B cell (primary cell): ENCODE measurements at regions not wholly inside any gene's neighbourhood (a gene's known extent, or its start where the extent isn't known, plus 50 kb on each side); places are given as distances from the start of the nearest gene placed in this dataset.

Source experiments
- ATAC-seq: fragments of 200-7000 bp; cut with Tn5 transposase; one replicate; pipeline ENCODE4 v1.10.0; 2021; ENCODE audit warnings: low read depth, mild to moderate bottlenecking, moderate number of reproducible peaks, moderate library complexity
- CTCF ChIA-PET: fragments of 350-600 bp; sonication (Branson Sonifier 250); formaldehyde crosslinking; loops from one replicate; lab custom pipeline; 2021; ENCODE audit warnings: antibody characterized with exemption, inconsistent platforms; lab: Charles Lee
- POLR2A ChIA-PET: fragments of 350-600 bp; sonication (Branson Sonifier 250); formaldehyde crosslinking; loops from one replicate; lab custom pipeline; 2021; ENCODE audit warnings: antibody characterized with exemption; lab: Charles Lee
- DNase-seq: peaks from one replicate; pipeline ENCODE4 v3.0.0; 2013
- H2AFZ ChIP-seq: 2 replicates; pipeline ENCODE4 v1.6.1; 2012; ENCODE audit warnings: mild to moderate bottlenecking, low read depth, low read length; ENCODE audit not compliant: insufficient read depth, poor library complexity, severe bottlenecking
- H3K27ac ChIP-seq, 2 donors: 1 replicate in 1 of 2; 2 replicates in 1 of 2; pipeline ENCODE4 v1.5.1; 2012 to 2013; ENCODE audit warnings: low read length in 2 of 2, mild to moderate bottlenecking in 2 of 2, moderate library complexity in 1 of 2
- H3K27me3 ChIP-seq, 4 experiments: fragments of 200-600 bp in 1 of 4; sonication (generic) in 1 of 4; replicated peaks in 1 of 4; 1 replicate in 2 of 4; 2 replicates in 2 of 4; pipeline versions ENCODE4 v1.6.1 to v1.7.0; 2013 to 2016; ENCODE audit warnings: low read length in 3 of 4, mild to moderate bottlenecking in 2 of 4, mixed read lengths in 1 of 4, moderate library complexity in 1 of 4; ENCODE audit not compliant: insufficient read depth in 4 of 4, control insufficient read depth in 3 of 4; ENCODE audit errors: control extremely low read depth in 1 of 4
- H3K36me3 ChIP-seq, 2 experiments: replicated peaks in 1 of 2; 1 replicate in 1 of 2; 2 replicates in 1 of 2; pipeline versions ENCODE4 v1.6.1 to v1.7.1; 2013; ENCODE audit warnings: low read length in 1 of 2; ENCODE audit not compliant: insufficient read depth in 2 of 2, control insufficient read depth in 1 of 2; ENCODE audit errors: control extremely low read depth in 1 of 2, extremely low read depth in 1 of 2
- H3K4me1 ChIP-seq, 2 donors: fragments of 200-600 bp in 1 of 2; sonication (generic) in 1 of 2; 1 replicate in 1 of 2; 2 replicates in 1 of 2; pipeline versions ENCODE4 v1.5.1 to v1.6.1; 2013 to 2017; ENCODE audit warnings: low read length in 2 of 2; ENCODE audit not compliant: control insufficient read depth in 2 of 2, insufficient read depth in 2 of 2
- H3K4me2 ChIP-seq: replicated peaks from 2 replicates; pipeline ENCODE3; 2012; ENCODE audit warnings: mild to moderate bottlenecking, low read depth, low read length; ENCODE audit not compliant: poor library complexity, severe bottlenecking
- H3K4me3 ChIP-seq, 5 experiments: fragments of 200-600 bp in 1 of 5; sonication (generic) in 1 of 5; 1 replicate in 3 of 5; 2 replicates in 2 of 5; pipeline versions ENCODE4 v1.5.1 to v1.7.0; 2011 to 2016; ENCODE audit warnings: low read length in 4 of 5, mild to moderate bottlenecking in 4 of 5, low read depth in 2 of 5, control low read depth in 1 of 5, moderate library complexity in 1 of 5; ENCODE audit not compliant: insufficient read depth in 1 of 5; ENCODE audit errors: control extremely low read depth in 1 of 5, extremely low read depth in 1 of 5
- H3K79me2 ChIP-seq: fragments of 200-600 bp; sonication (generic); one replicate; pipeline ENCODE4 v1.6.0; 2016; ENCODE audit warnings: low read length; ENCODE audit not compliant: control insufficient read depth, insufficient read depth
- H3K9ac ChIP-seq: fragments of 200-600 bp; sonication (generic); 2 replicates; pipeline ENCODE4 v1.6.1; 2017; ENCODE audit warnings: mild to moderate bottlenecking, low read length, moderate library complexity
- H3K9me3 ChIP-seq, 3 donors: one replicate each; pipeline versions ENCODE4 v1.6.1 to v1.7.1; 2013; ENCODE audit warnings: low read length in 2 of 3; ENCODE audit not compliant: control insufficient read depth in 2 of 3, insufficient read depth in 1 of 3; ENCODE audit errors: control extremely low read depth in 1 of 3
- H4K20me1 ChIP-seq: 2 replicates; pipeline ENCODE4 v1.6.0; 2012; ENCODE audit warnings: mild to moderate bottlenecking, low read length; ENCODE audit not compliant: insufficient read depth, control insufficient read depth, poor library complexity, severe bottlenecking
- H3K27ac Mint-ChIP-seq: one replicate; pipeline ENCODE4 v1.8.0; 2021; ENCODE audit warnings: mixed read lengths
- H3K27me3 Mint-ChIP-seq: one replicate; pipeline ENCODE4 v1.8.0; 2021; ENCODE audit warnings: mixed read lengths
- H3K4me1 Mint-ChIP-seq: one replicate; pipeline ENCODE4 v1.8.0; 2021; ENCODE audit warnings: mixed read lengths
- H3K4me3 Mint-ChIP-seq: one replicate; pipeline ENCODE4 v1.8.0; 2021; ENCODE audit warnings: mixed read lengths
- H3K9me3 Mint-ChIP-seq: one replicate; pipeline ENCODE4 v1.8.0; 2022; ENCODE audit warnings: mixed read lengths; ENCODE audit not compliant: insufficient read depth
- EZH2 ChIP-seq: IDR thresholded peaks from 2 replicates; pipeline ENCODE4 v1.6.1; 2012; ENCODE audit warnings: borderline replicate concordance, low read depth, mild to moderate bottlenecking, moderate library complexity, low read length; ENCODE audit not compliant: insufficient read depth, poor library complexity, severe bottlenecking
- WGBS: methylation state at CpG from one replicate; pipeline ENCODE4 v1.1.5; 2013; ENCODE audit warnings: missing lambda C conversion rate; ENCODE audit not compliant: insufficient coverage; 5-methylcytosine and 5-hydroxymethylcytosine counted together
- intact Hi-C: fragments of 100-400 bp; cut with micrococcal nuclease; formaldehyde crosslinking; loops from one replicate; pipeline ENCODE4 v1.10.0; 2022
- TF ChIP-seq, protein P1 (sequence below): fragments of 200-600 bp; IDR thresholded peaks from one replicate; pipeline ENCODE4 v1.8.0; 2022; ENCODE audit warnings: antibody characterized with exemption, mild to moderate bottlenecking

DNA sequence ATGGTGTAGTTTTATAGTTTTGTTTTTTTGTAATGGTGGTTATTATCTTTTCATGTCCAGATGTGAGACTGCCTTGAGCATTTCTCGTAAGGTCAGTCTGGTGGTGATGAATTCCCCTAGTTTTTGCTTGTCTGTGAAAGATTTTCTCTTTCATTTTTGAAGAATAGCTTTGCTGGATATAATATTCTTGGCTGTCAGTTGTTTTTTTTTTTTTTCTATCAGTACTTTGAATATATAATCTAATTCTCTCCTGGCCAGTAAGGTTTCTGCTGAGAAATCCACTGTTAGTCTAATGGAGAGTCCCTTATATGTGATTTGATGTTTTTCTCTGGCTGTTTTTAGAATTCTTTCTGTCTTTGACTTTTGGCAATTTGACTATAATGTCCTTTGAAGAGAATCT lies 106.9 kb downstream of the CARTPT start:
- H4K20me1 ChIP-seq = no peaks in the 10 kb centered on the region
- no peak overlapping the region for H3K27ac ChIP-seq
- Mint-ChIP-seq H3K27me3 (no peaks in the 10 kb centered on the region), H3K27ac (no peak overlapping the region), H3K4me3 (no peak overlapping the region), H3K9me3 (peaks cover 23% of the 10 kb centered on the region), H3K4me1 (peaks cover 4% of the 10 kb centered on the region)
- no peak overlapping the region for H3K4me2 ChIP-seq
- POLR2A ChIA-PET = no interaction called here
- WGBS = no CpG with 5 or more reads among the region's 1 CpG
- H3K9ac ChIP-seq = no peak overlapping the region
- no peak overlapping the region for H2AFZ ChIP-seq
- CTCF ChIA-PET = no interaction called here
- intact Hi-C loops = no loop called here
- H3K4me3 ChIP-seq = no peak overlapping the region
- no peaks in the 10 kb centered on the region for H3K27me3 ChIP-seq
- DNase-seq (no peak), ATAC-seq (no peak)
- H3K79me2 ChIP-seq = no peaks in the 10 kb centered on the region
- TF ChIP-seq, protein P1, sequence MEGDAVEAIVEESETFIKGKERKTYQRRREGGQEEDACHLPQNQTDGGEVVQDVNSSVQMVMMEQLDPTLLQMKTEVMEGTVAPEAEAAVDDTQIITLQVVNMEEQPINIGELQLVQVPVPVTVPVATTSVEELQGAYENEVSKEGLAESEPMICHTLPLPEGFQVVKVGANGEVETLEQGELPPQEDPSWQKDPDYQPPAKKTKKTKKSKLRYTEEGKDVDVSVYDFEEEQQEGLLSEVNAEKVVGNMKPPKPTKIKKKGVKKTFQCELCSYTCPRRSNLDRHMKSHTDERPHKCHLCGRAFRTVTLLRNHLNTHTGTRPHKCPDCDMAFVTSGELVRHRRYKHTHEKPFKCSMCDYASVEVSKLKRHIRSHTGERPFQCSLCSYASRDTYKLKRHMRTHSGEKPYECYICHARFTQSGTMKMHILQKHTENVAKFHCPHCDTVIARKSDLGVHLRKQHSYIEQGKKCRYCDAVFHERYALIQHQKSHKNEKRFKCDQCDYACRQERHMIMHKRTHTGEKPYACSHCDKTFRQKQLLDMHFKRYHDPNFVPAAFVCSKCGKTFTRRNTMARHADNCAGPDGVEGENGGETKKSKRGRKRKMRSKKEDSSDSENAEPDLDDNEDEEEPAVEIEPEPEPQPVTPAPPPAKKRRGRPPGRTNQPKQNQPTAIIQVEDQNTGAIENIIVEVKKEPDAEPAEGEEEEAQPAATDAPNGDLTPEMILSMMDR = no peak
- TF ChIP-seq EZH2 = no peak
- H3K9me3 ChIP-seq = peaks cover 4 to 29% (median 23%) of the 10 kb centered on the region in 3 donors
- H3K4me1 ChIP-seq = no peaks in the 10 kb centered on the region
- H3K36me3 ChIP-seq = no peaks in the 10 kb centered on the region

DNA sequence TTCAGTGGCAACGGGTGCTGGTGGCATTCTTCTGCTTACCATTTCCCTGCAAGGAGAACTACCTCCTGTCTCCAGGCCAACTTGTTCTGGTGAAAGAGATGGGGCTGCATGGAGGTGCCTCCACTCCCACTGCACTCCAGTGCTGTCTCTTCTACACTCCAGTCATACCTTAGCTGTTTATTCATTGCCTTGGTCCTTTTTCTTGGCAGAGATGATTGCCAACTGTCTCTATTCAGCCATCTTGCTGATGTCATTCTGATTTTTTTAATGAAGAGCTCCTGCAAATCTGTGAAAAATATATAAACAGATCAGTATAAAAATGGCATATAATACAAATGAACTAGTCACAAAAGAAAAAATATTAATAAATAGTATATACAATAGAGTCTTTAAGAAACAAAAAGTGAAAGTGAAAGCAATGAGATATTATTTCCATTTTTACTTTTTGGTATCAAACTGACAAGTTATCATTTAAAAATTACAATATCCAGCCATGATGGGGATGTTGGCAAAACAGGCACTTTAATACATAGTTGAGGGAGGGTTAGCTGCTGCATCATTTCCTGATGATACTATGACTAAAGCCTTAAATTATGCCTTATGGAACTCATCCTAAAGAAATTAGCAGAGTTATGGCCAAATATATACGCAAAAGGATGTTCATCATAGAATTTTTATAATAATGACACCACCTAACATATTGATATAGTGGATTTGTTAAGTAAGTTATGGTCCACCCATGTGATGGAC lies 109.4 kb downstream of the CARTPT start:
- no peak for ATAC-seq
- intact Hi-C loops = no loop called here
- Mint-ChIP-seq H3K4me3 (no peak overlapping the region), H3K4me1 (peaks cover 4% of the 10 kb centered on the region), H3K27me3 (peaks cover 7% of the 10 kb centered on the region), H3K27ac (no peak overlapping the region), H3K9me3 (peaks cover 12% of the 10 kb centered on the region)
- no peak for DNase-seq
- TF ChIP-seq, protein P1 = no peak
- TF ChIP-seq EZH2 = no peak
- no peak overlapping the region for H3K4me2 ChIP-seq
- no peaks in the 10 kb centered on the region for H3K27me3 ChIP-seq
- H3K4me3 ChIP-seq = no peak overlapping the region
- no peak overlapping the region for H3K9ac ChIP-seq
- no peaks in the 10 kb centered on the region for H3K4me1 ChIP-seq
- no peak overlapping the region for H2AFZ ChIP-seq
- H4K20me1 ChIP-seq = no peaks in the 10 kb centered on the region
- peaks cover 3 to 25% (median 23%) of the 10 kb centered on the region in 3 donors for H3K9me3 ChIP-seq
- CTCF ChIA-PET = no interaction called here
- H3K36me3 ChIP-seq = no peaks in the 10 kb centered on the region
- no peak overlapping the region for H3K27ac ChIP-seq
- no CpG with 5 or more reads among the region's 2 CpGs for WGBS
- H3K79me2 ChIP-seq = no peaks in the 10 kb centered on the region
- POLR2A ChIA-PET = no interaction called here
